ENCODE measurements at regions not wholly inside any gene's neighbourhood (a gene's known extent, or its start where the extent isn't known, plus 50 kb on each side); places are given as distances from the start of the nearest gene placed in this dataset.

DNA sequence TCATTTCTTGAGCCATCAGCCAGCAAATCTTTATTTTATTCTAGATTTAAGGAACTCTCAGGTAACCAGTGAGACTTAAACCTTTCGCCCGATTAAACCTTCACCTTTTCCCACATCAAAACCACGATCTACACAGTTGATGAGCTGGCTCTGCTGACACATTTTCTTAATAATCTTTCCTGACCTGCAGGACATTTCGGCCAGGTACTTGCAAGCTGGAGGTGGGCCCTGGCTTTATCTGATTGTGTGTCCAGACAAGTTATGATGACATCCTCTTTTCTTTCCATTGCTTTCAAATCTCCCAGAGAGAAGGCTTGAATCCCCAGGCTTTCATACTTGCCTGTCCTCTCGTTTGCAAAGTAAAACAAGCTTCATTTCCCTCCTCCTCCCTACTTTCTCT is 144.2 kb downstream of the EFNB2 start (continued):
- TF ChIP-seq, protein P1, sequence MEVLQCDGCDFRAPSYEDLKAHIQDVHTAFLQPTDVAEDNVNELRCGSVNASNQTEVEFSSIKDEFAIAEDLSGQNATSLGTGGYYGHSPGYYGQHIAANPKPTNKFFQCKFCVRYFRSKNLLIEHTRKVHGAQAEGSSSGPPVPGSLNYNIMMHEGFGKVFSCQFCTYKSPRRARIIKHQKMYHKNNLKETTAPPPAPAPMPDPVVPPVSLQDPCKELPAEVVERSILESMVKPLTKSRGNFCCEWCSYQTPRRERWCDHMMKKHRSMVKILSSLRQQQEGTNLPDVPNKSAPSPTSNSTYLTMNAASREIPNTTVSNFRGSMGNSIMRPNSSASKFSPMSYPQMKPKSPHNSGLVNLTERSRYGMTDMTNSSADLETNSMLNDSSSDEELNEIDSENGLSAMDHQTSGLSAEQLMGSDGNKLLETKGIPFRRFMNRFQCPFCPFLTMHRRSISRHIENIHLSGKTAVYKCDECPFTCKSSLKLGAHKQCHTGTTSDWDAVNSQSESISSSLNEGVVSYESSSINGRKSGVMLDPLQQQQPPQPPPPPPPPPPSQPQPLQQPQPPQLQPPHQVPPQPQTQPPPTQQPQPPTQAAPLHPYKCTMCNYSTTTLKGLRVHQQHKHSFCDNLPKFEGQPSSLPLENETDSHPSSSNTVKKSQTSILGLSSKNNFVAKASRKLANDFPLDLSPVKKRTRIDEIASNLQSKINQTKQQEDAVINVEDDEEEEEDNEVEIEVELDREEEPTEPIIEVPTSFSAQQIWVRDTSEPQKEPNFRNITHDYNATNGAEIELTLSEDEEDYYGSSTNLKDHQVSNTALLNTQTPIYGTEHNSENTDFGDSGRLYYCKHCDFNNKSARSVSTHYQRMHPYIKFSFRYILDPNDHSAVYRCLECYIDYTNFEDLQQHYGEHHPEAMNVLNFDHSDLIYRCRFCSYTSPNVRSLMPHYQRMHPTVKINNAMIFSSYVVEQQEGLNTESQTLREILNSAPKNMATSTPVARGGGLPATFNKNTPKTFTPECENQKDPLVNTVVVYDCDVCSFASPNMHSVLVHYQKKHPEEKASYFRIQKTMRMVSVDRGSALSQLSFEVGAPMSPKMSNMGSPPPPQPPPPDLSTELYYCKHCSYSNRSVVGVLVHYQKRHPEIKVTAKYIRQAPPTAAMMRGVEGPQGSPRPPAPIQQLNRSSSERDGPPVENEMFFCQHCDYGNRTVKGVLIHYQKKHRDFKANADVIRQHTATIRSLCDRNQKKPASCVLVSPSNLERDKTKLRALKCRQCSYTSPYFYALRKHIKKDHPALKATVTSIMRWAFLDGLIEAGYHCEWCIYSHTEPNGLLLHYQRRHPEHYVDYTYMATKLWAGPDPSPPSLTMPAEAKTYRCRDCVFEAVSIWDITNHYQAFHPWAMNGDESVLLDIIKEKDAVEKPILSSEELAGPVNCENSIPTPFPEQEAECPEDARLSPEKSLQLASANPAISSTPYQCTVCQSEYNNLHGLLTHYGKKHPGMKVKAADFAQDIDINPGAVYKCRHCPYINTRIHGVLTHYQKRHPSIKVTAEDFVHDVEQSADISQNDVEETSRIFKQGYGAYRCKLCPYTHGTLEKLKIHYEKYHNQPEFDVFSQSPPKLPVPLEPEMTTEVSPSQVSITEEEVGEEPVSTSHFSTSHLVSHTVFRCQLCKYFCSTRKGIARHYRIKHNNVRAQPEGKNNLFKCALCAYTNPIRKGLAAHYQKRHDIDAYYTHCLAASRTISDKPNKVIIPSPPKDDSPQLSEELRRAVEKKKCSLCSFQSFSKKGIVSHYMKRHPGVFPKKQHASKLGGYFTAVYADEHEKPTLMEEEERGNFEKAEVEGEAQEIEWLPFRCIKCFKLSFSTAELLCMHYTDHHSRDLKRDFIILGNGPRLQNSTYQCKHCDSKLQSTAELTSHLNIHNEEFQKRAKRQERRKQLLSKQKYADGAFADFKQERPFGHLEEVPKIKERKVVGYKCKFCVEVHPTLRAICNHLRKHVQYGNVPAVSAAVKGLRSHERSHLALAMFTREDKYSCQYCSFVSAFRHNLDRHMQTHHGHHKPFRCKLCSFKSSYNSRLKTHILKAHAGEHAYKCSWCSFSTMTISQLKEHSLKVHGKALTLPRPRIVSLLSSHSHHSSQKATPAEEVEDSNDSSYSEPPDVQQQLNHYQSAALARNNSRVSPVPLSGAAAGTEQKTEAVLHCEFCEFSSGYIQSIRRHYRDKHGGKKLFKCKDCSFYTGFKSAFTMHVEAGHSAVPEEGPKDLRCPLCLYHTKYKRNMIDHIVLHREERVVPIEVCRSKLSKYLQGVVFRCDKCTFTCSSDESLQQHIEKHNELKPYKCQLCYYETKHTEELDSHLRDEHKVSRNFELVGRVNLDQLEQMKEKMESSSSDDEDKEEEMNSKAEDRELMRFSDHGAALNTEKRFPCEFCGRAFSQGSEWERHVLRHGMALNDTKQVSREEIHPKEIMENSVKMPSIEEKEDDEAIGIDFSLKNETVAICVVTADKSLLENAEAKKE (CRISPR knock-in tag; IDR thresholded peaks at IDR 0.05) = no peak

DNA sequence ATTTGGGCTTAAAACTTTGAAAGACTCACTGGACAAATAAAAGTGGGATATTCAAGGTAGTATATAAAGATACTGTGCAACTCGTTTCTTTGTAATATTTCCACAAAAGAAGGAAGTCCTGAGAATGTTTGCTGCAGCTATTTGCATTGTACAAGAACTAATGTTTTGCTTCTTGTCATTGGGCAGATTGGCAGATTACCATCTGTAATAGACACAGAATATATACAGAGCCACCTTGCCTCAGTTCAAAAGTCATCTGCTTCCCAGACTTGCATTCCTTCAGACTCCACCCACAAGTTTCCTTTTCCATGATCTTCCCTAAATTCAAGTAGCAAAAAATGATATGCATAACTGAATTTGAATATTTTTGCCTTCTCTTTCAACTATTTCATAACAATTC is 145.1 kb downstream of the EFNB2 start:
- DNase-seq (ENCODE audit: low spot score) (no peak), ATAC-seq (no peak)
- Histone ChIP-seq H3K36me3 (ENCODE audit: insufficient read depth) (no peaks in the 10 kb centered on the region), H4K20me1 (replicated peaks; ENCODE audit: insufficient read depth) (no peaks in the 10 kb centered on the region), H3F3A (replicated peaks; ENCODE audit: low read depth) (no peaks in the 10 kb centered on the region), H3K9me2 (ENCODE audit: insufficient read depth) (peaks cover 14% of the 10 kb centered on the region; the same call in 1 of the 2 replicates), H3K4me1 (ENCODE audit: insufficient read depth) (peaks cover 5% of the 10 kb centered on the region; the same call in 1 of the 2 replicates), H3K27ac (ENCODE audit: low read depth) (no peak overlapping the region), H3K4me2 (no peak overlapping the region), H3K4me3 (no peak overlapping the region), H3K79me2 (replicated peaks; ENCODE audit: insufficient read depth) (no peaks in the 10 kb centered on the region), H3K27me3 (ENCODE audit: insufficient read depth) (no peaks in the 10 kb centered on the region), H2AFZ (no peak overlapping the region)
- Mint-ChIP-seq H3K27ac (no peak overlapping the region), H3K4me3 (no peak overlapping the region), H3K9me3 (peaks cover 3% of the 10 kb centered on the region; the same call in 1 of the 3 replicates), H3K36me3 (ENCODE audit: low read depth) (peaks cover 3% of the 10 kb centered on the region; the same call in 1 of the 3 replicates), H3K4me1 (peaks cover 13% of the 10 kb centered on the region; the same call in 2 of the 3 replicates), H3K27me3 (ENCODE audit: insufficient read depth, low read depth, poor library complexity) (peaks cover 2% of the 10 kb centered on the region)
- TF ChIP-seq STAT1 (IDR thresholded peaks at IDR 0.05; ENCODE audit: unreplicated experiment) (no peak), JUNB (IDR thresholded peaks at IDR 0.05; ENCODE audit: unreplicated experiment) (no peak)

DNA sequence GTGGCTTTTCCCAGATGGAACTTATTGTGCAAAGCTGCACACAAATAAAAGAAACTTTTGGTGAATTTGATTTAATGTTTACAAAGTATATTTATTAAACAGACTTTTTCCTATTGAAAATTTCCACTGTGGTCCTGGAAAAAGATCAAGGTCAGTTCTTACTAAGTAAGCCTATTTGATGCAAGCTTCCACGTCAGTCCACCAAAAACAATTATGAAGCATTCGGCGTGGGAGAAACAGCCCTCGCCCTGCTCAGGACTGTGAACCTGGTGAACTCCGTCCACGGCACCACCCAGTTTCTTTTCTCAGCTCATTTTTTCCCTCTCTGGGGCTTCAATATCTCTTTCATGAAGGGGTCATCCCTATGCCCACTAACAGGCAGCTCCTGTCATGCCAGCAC is 149.8 kb downstream of the EFNB2 start:
- peaks cover 3% of the 10 kb centered on the region; the same call in 1 of the 3 replicates for H3K36me3 Mint-ChIP-seq (ENCODE audit: low read depth)
- no peak for TF ChIP-seq EZH2 (IDR thresholded peaks at IDR 0.05; ENCODE audit: low read depth, unreplicated experiment)
- TF ChIP-seq, protein P2, sequence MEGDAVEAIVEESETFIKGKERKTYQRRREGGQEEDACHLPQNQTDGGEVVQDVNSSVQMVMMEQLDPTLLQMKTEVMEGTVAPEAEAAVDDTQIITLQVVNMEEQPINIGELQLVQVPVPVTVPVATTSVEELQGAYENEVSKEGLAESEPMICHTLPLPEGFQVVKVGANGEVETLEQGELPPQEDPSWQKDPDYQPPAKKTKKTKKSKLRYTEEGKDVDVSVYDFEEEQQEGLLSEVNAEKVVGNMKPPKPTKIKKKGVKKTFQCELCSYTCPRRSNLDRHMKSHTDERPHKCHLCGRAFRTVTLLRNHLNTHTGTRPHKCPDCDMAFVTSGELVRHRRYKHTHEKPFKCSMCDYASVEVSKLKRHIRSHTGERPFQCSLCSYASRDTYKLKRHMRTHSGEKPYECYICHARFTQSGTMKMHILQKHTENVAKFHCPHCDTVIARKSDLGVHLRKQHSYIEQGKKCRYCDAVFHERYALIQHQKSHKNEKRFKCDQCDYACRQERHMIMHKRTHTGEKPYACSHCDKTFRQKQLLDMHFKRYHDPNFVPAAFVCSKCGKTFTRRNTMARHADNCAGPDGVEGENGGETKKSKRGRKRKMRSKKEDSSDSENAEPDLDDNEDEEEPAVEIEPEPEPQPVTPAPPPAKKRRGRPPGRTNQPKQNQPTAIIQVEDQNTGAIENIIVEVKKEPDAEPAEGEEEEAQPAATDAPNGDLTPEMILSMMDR (conservative IDR thresholded peaks at IDR 0.05; ENCODE audit: low read depth in 2 of 2) = no peak
- TF ChIP-seq, protein P3, sequence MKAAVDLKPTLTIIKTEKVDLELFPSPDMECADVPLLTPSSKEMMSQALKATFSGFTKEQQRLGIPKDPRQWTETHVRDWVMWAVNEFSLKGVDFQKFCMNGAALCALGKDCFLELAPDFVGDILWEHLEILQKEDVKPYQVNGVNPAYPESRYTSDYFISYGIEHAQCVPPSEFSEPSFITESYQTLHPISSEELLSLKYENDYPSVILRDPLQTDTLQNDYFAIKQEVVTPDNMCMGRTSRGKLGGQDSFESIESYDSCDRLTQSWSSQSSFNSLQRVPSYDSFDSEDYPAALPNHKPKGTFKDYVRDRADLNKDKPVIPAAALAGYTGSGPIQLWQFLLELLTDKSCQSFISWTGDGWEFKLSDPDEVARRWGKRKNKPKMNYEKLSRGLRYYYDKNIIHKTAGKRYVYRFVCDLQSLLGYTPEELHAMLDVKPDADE (IDR thresholded peaks at IDR 0.05) = no peak
- TF ChIP-seq, protein P4, sequence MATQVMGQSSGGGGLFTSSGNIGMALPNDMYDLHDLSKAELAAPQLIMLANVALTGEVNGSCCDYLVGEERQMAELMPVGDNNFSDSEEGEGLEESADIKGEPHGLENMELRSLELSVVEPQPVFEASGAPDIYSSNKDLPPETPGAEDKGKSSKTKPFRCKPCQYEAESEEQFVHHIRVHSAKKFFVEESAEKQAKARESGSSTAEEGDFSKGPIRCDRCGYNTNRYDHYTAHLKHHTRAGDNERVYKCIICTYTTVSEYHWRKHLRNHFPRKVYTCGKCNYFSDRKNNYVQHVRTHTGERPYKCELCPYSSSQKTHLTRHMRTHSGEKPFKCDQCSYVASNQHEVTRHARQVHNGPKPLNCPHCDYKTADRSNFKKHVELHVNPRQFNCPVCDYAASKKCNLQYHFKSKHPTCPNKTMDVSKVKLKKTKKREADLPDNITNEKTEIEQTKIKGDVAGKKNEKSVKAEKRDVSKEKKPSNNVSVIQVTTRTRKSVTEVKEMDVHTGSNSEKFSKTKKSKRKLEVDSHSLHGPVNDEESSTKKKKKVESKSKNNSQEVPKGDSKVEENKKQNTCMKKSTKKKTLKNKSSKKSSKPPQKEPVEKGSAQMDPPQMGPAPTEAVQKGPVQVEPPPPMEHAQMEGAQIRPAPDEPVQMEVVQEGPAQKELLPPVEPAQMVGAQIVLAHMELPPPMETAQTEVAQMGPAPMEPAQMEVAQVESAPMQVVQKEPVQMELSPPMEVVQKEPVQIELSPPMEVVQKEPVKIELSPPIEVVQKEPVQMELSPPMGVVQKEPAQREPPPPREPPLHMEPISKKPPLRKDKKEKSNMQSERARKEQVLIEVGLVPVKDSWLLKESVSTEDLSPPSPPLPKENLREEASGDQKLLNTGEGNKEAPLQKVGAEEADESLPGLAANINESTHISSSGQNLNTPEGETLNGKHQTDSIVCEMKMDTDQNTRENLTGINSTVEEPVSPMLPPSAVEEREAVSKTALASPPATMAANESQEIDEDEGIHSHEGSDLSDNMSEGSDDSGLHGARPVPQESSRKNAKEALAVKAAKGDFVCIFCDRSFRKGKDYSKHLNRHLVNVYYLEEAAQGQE (IDR thresholded peaks at IDR 0.05; ENCODE audit: unreplicated experiment) = no peak

More for the DNA sequence above, 149.8 kb downstream of the EFNB2 start:
- H3K9me3 Mint-ChIP-seq = peaks cover 3% of the 10 kb centered on the region; the same call in 1 of the 3 replicates
- Histone ChIP-seq H3K79me2 (replicated peaks; ENCODE audit: insufficient read depth) (no peaks in the 10 kb centered on the region), H3K27ac (ENCODE audit: low read depth) (no peak overlapping the region), H3K36me3 (ENCODE audit: insufficient read depth) (no peaks in the 10 kb centered on the region), H3K4me1 (ENCODE audit: insufficient read depth) (peaks cover 17% of the 10 kb centered on the region), H3K27me3 (ENCODE audit: insufficient read depth) (no peaks in the 10 kb centered on the region), H4K20me1 (replicated peaks; ENCODE audit: insufficient read depth) (no peaks in the 10 kb centered on the region), H2AFZ (0 out of 2 replicates have a peak overlapping the region, but pooled peaks have one; percentile 47), H3K9me2 (ENCODE audit: insufficient read depth) (peaks cover 15% of the 10 kb centered on the region; the same call in 1 of the 2 replicates), H3K4me3 (no peak overlapping the region), H3K4me2 (no peak overlapping the region), H3F3A (replicated peaks; ENCODE audit: low read depth) (no peaks in the 10 kb centered on the region)
- no peak overlapping the region for H3K4me3 Mint-ChIP-seq
- H3K27me3 Mint-ChIP-seq (ENCODE audit: insufficient read depth, low read depth, poor library complexity) = peaks cover 2% of the 10 kb centered on the region
- DNase-seq (ENCODE audit: low spot score) (no peak), ATAC-seq (no peak)
- H3K4me1 Mint-ChIP-seq = peaks cover 20% of the 10 kb centered on the region
- H3K27ac Mint-ChIP-seq = no peak overlapping the region

Data from GM23338 (cell line).